Astrocyte (in vitro differentiated cells and primary cell): ENCODE measurements at regions not wholly inside any gene's neighbourhood (a gene's known extent, or its start where the extent isn't known, plus 50 kb on each side); places are given as distances from the start of the nearest gene placed in this dataset.
"Not testable (repeated sequence)": the region's sequence is repeated elsewhere in the genome, so short reads cannot be mapped to it uniquely, and the experiment has no call there.

Experiments
- DNase-seq: peaks from one replicate; pipeline ENCODE4 v3.0.0-alpha.2; 2010; ENCODE audit warnings: low read depth
- FAIRE-seq: peaks from 2 replicates; lab custom pipeline; 2011; peaks lifted over from hg19 to GRCh38; lab: Jason Lieb, UNC
- H2AFZ ChIP-seq: 2 replicates; pipeline ENCODE4 v1.6.0; 2012; ENCODE audit warnings: low read depth, low read length, inconsistent platforms
- H3K27ac ChIP-seq: 2 replicates; pipeline ENCODE4 v1.5.1; 2011; ENCODE audit warnings: low read depth, low read length, inconsistent platforms
- H3K27me3 ChIP-seq: 2 replicates; pipeline ENCODE4 v1.6.0; 2011; ENCODE audit warnings: low read length, inconsistent platforms; ENCODE audit not compliant: insufficient read depth
- H3K36me3 ChIP-seq: 2 replicates; pipeline ENCODE4 v1.5.1; 2011; ENCODE audit warnings: low read length, inconsistent platforms; ENCODE audit not compliant: insufficient read depth
- H3K4me1 ChIP-seq: 2 replicates; pipeline ENCODE4 v1.5.1; 2011; ENCODE audit warnings: low read length, inconsistent platforms; ENCODE audit not compliant: insufficient read depth
- H3K4me2 ChIP-seq: 2 replicates; pipeline ENCODE4 v1.6.0; 2012; ENCODE audit warnings: low read length, inconsistent platforms
- H3K4me3 ChIP-seq: 2 replicates; pipeline ENCODE4 v1.5.1; 2011; ENCODE audit warnings: low read depth, mild to moderate bottlenecking, low read length, inconsistent platforms; ENCODE audit not compliant: insufficient read depth
- H3K79me2 ChIP-seq: 2 replicates; pipeline ENCODE4 v1.6.0; 2012; ENCODE audit warnings: mild to moderate bottlenecking, low read length, inconsistent platforms; ENCODE audit not compliant: insufficient read depth
- H3K9ac ChIP-seq: 2 replicates; pipeline ENCODE4 v1.6.0; 2012; ENCODE audit warnings: mild to moderate bottlenecking, low read length, inconsistent platforms
- H3K9me3 ChIP-seq: 2 replicates; pipeline ENCODE4 v1.5.1; 2012; ENCODE audit warnings: low read depth, mild to moderate bottlenecking, low read length, inconsistent platforms; ENCODE audit not compliant: insufficient read depth
- H4K20me1 ChIP-seq: 2 replicates; pipeline ENCODE4 v1.6.0; 2012; ENCODE audit warnings: low read length, inconsistent platforms; ENCODE audit not compliant: insufficient read depth
- H3K27ac Mint-ChIP-seq: one replicate; pipeline ENCODE4 v1.8.0; 2021; ENCODE audit warnings: mild to moderate bottlenecking, mixed read lengths; ENCODE audit not compliant: unreplicated experiment
- H3K27me3 Mint-ChIP-seq: one replicate; pipeline ENCODE4 v1.8.0; 2021; ENCODE audit warnings: low read depth, mixed read lengths; ENCODE audit not compliant: unreplicated experiment
- H3K36me3 Mint-ChIP-seq: one replicate; pipeline ENCODE4 v1.8.0; 2021; ENCODE audit warnings: low read depth, mixed read lengths; ENCODE audit not compliant: unreplicated experiment
- H3K4me1 Mint-ChIP-seq: one replicate; pipeline ENCODE4 v1.8.0; 2021; ENCODE audit warnings: low read depth, mixed read lengths; ENCODE audit not compliant: unreplicated experiment
- H3K4me3 Mint-ChIP-seq: one replicate; pipeline ENCODE4 v1.8.0; 2021; ENCODE audit warnings: mild to moderate bottlenecking, moderate library complexity, mixed read lengths; ENCODE audit not compliant: unreplicated experiment
- H3K9me3 Mint-ChIP-seq: one replicate; pipeline ENCODE4 v1.8.0; 2021; ENCODE audit warnings: mild to moderate bottlenecking, mixed read lengths; ENCODE audit not compliant: unreplicated experiment
- CTCF ChIP-seq: IDR thresholded peaks from 2 replicates; pipeline ENCODE4 v1.5.1; 2011; ENCODE audit warnings: low read depth, mild to moderate bottlenecking, inconsistent platforms, low read length, moderate library complexity; ENCODE audit not compliant: insufficient read depth
- EZH2 ChIP-seq: IDR thresholded peaks from 2 replicates; pipeline ENCODE4 v1.6.1; 2012; ENCODE audit warnings: mild to moderate bottlenecking, low read length, inconsistent platforms; ENCODE audit not compliant: insufficient read depth

GRCh38 chr3:177465257-177465642 is 268.0 kb upstream of the TBL1XR1 start:
- H3K79me2 ChIP-seq = no peaks in the 10 kb centered on the region
- no peaks in the 10 kb centered on the region for H3K9me3 Mint-ChIP-seq
- no peaks in the 10 kb centered on the region for H4K20me1 ChIP-seq
- H3K4me3 ChIP-seq = no peak overlapping the region
- peaks cover 22% of the 10 kb centered on the region for H3K4me1 ChIP-seq
- H3K36me3 Mint-ChIP-seq = no peaks in the 10 kb centered on the region
- no peak overlapping the region for H3K4me3 Mint-ChIP-seq
- no peak overlapping the region for H2AFZ ChIP-seq
- peaks cover 50% of the 10 kb centered on the region for H3K4me1 Mint-ChIP-seq
- DNase-seq (no peak), FAIRE-seq (no peak)
- no peaks in the 10 kb centered on the region for H3K27me3 ChIP-seq
- H3K9ac ChIP-seq = no peak overlapping the region
- TF ChIP-seq EZH2 = no peak
- TF ChIP-seq CTCF = no peak
- no peak overlapping the region for H3K27ac ChIP-seq
- no peak overlapping the region for H3K4me2 ChIP-seq
- no peaks in the 10 kb centered on the region for H3K27me3 Mint-ChIP-seq
- peak overlapping the region; percentile 1 for H3K27ac Mint-ChIP-seq
- H3K36me3 ChIP-seq = no peaks in the 10 kb centered on the region
- no peaks in the 10 kb centered on the region for H3K9me3 ChIP-seq

- FAIRE-seq = no peak
- Histone ChIP-seq H4K20me1 (no peaks in the 10 kb centered on the region), H3K9ac (no peak overlapping the region), H3K9me3 (no peaks in the 10 kb centered on the region), H3K36me3 (no peaks in the 10 kb centered on the region), H3K4me2 (no peak overlapping the region), H3K79me2 (no peaks in the 10 kb centered on the region), H3K4me1 (peaks cover 22% of the 10 kb centered on the region), H3K27me3 (no peaks in the 10 kb centered on the region), H2AFZ (no peak overlapping the region), H3K27ac (no peak overlapping the region), H3K4me3 (no peak overlapping the region)
- DNase-seq = peak; percentile 52
- TF ChIP-seq CTCF (no peak), EZH2 (no peak)
- peaks cover 52% of the 10 kb centered on the region for H3K4me1 Mint-ChIP-seq
- no peaks in the 10 kb centered on the region for H3K36me3 Mint-ChIP-seq
- no peaks in the 10 kb centered on the region for H3K9me3 Mint-ChIP-seq
- no peak overlapping the region for H3K4me3 Mint-ChIP-seq
- no peak overlapping the region for H3K27ac Mint-ChIP-seq
- no peaks in the 10 kb centered on the region for H3K27me3 Mint-ChIP-seq
Observed at GRCh38 chr3:177466074-177466473, 268.8 kb upstream of the TBL1XR1 start.

- not testable (repeated sequence) for H3K4me2 ChIP-seq, H3K9me3 ChIP-seq, FAIRE-seq, H3K27ac Mint-ChIP-seq, H3K79me2 ChIP-seq, H3K4me3 Mint-ChIP-seq, H3K27ac ChIP-seq, H3K4me3 ChIP-seq, H3K27me3 Mint-ChIP-seq, H4K20me1 ChIP-seq, H3K36me3 ChIP-seq, H3K27me3 ChIP-seq, H2AFZ ChIP-seq, H3K9me3 Mint-ChIP-seq, DNase-seq, H3K9ac ChIP-seq, H3K36me3 Mint-ChIP-seq
- peaks cover 22% of the 10 kb centered on the region for H3K4me1 ChIP-seq
- peaks cover 52% of the 10 kb centered on the region for H3K4me1 Mint-ChIP-seq
Observed at GRCh38 chr3:177466622-177467021, 269.3 kb upstream of the TBL1XR1 start.
